Adrenal gland (tissue), 9 donors: ENCODE measurements at regions not wholly inside any gene's neighbourhood (a gene's known extent, or its start where the extent isn't known, plus 50 kb on each side); places are given as distances from the start of the nearest gene placed in this dataset.

Experiments used
- DNase-seq, 7 donors: peaks; one replicate each; pipeline ENCODE4 v3.0.0-alpha.2; 2019 to 2020
- H3K27ac ChIP-seq, 5 donors: fragments of 200-600 bp; sonication (generic) in 4 of 5; 1 replicate in 3 of 5; 2 replicates in 2 of 5; pipeline versions ENCODE4 v1.5.1 to v1.8.0; 2016 to 2020; ENCODE audit warnings: mild to moderate bottlenecking in 1 of 5
- H3K27me3 ChIP-seq: fragments of 200-600 bp; 2 replicates; pipeline ENCODE4 v1.8.0; 2021
- H3K36me3 ChIP-seq, 2 donors: fragments of 200-600 bp; replicated peaks in 1 of 2; 1 replicate in 1 of 2; 2 replicates in 1 of 2; pipeline versions ENCODE4 v1.5.1 to v1.8.0; 2018 to 2022
- H3K4me1 ChIP-seq, 2 donors: fragments of 200-600 bp; replicated peaks in 1 of 2; 1 replicate in 1 of 2; 2 replicates in 1 of 2; pipeline versions ENCODE4 v1.5.1 to v1.8.0; 2018 to 2021
- H3K4me3 ChIP-seq, 4 donors: fragments of 200-600 bp; sonication (generic) in 3 of 4; one replicate each; pipeline ENCODE4 v1.5.1; 2016 to 2018
- H3K9me3 ChIP-seq, 3 donors: fragments of 200-600 bp; sonication (generic) in 1 of 3; replicated peaks in 1 of 3; 1 replicate in 2 of 3; 2 replicates in 1 of 3; pipeline versions ENCODE4 v1.5.1 to v1.8.0; 2016 to 2021
- CTCF ChIP-seq, 6 experiments: fragments of 450-650 bp in 4 of 6; fragments of 200-600 bp in 2 of 6; sonication (generic) in 1 of 6; IDR thresholded peaks; 1 replicate in 5 of 6; 2 replicates in 1 of 6; pipeline versions ENCODE4 v1.5.1 to v1.8.0; 2016 to 2021; ENCODE audit warnings: antibody characterized with exemption in 6 of 6, mild to moderate bottlenecking in 2 of 6, moderate library complexity in 1 of 6
- POLR2A ChIP-seq, 2 donors: fragments of 450-650 bp; IDR thresholded peaks; one replicate each; pipeline ENCODE4 v1.6.1; 2017; ENCODE audit warnings: antibody characterized with exemption in 2 of 2, mild to moderate bottlenecking in 2 of 2, moderate library complexity in 1 of 2
- WGBS, 4 donors: extraction: QIAGEN DNeasy Blood & Tissue Kit in 2 of 4; methylation state at CpG; one replicate each; pipeline versions ENCODE4 v1.1.5 to v1.1.7; 2013 to 2017; 5-methylcytosine and 5-hydroxymethylcytosine counted together
- intact Hi-C, 2 donors: fragments of 100-400 bp; cut with DNase I; formaldehyde crosslinking; loops; one replicate each; pipeline versions ENCODE4 v1.14.1 to v1.15.0; 2022 to 2023
- donor health status: healthy with polysubstance abuse.
- donor health status: Bipolar disorder and iron deficiency.
- donor health status: DM: yes; HTN: yes; CAD: no.
- donor health status: DM: no; HTN: no; CAD: no.
- donor health status: DM: no; HTN: no; CAD: no.

GRCh38 chr5:156174225-156174624 lies 152.7 kb upstream of the SGCD start:
- Histone ChIP-seq H3K4me3 (no peak overlapping the region), H3K9me3 (no peaks in the 10 kb centered on the region), H3K27ac (no peak overlapping the region), H3K36me3 (no peaks in the 10 kb centered on the region), H3K27me3 (no peaks in the 10 kb centered on the region), H3K4me1 (no peaks in the 10 kb centered on the region)
- 64 to 72% (median 66%) methylated on average over 2 of the region's 2 CpGs for WGBS, 4 donors
- TF ChIP-seq POLR2A (IDR thresholded peaks at IDR 0.05) (no peak), CTCF (IDR thresholded peaks at IDR 0.05) (no peak)
- DNase-seq = no peak
- intact Hi-C loops = no loop called here

- no peaks in the 10 kb centered on the region for H3K9me3 ChIP-seq
- H3K4me1 ChIP-seq = no peaks in the 10 kb centered on the region
- no peak overlapping the region for H3K4me3 ChIP-seq
- H3K36me3 ChIP-seq = no peaks in the 10 kb centered on the region
- H3K27me3 ChIP-seq = no peaks in the 10 kb centered on the region
- intact Hi-C loops = no loop called here
- DNase-seq = no peak
- H3K27ac ChIP-seq = no peak overlapping the region
- no peak for TF ChIP-seq CTCF (IDR thresholded peaks at IDR 0.05)
- no peak for TF ChIP-seq POLR2A (IDR thresholded peaks at IDR 0.05)
- 68 to 76% (median 71%) methylated on average over 5 of the region's 5 CpGs for WGBS, 4 donors
Measured at GRCh38 chr5:156178117-156178516, 148.8 kb upstream of the SGCD start.

GRCh38 chr5:156181656-156182055 lies 145.3 kb upstream of the SGCD start:
- Histone ChIP-seq H3K27me3 (no peaks in the 10 kb centered on the region), H3K9me3 (no peaks in the 10 kb centered on the region), H3K27ac (no peak overlapping the region), H3K36me3 (no peaks in the 10 kb centered on the region), H3K4me3 (no peak overlapping the region), H3K4me1 (no peaks in the 10 kb centered on the region)
- no peak for DNase-seq
- intact Hi-C loops = no loop called here
- TF ChIP-seq CTCF (IDR thresholded peaks at IDR 0.05) = no peak
- TF ChIP-seq POLR2A (IDR thresholded peaks at IDR 0.05) = no peak
- WGBS, 4 donors = 79 to 90% (median 87%) methylated on average over 1 of the region's 1 CpG

- Histone ChIP-seq H3K4me1 (no peaks in the 10 kb centered on the region), H3K4me3 (no peak overlapping the region), H3K27ac (no peak overlapping the region), H3K9me3 (no peaks in the 10 kb centered on the region), H3K27me3 (no peaks in the 10 kb centered on the region), H3K36me3 (no peaks in the 10 kb centered on the region)
- TF ChIP-seq CTCF (IDR thresholded peaks at IDR 0.05) (no peak), POLR2A (IDR thresholded peaks at IDR 0.05) (no peak)
- intact Hi-C loops = no loop called here
- no peak for DNase-seq
- 84 to 97% (median 88%) methylated on average over 4 of the region's 4 CpGs for WGBS, 4 donors
Measured at GRCh38 chr5:156182174-156182967, 144.6 kb upstream of the SGCD start.
